HL-60 (cell line): ENCODE measurements at regions not wholly inside any gene's neighbourhood (a gene's known extent, or its start where the extent isn't known, plus 50 kb on each side); places are given as distances from the start of the nearest gene placed in this dataset.

Source experiments
- CTCF ChIP-seq: IDR thresholded peaks from one replicate; pipeline ENCODE4 v1.5.1; 2011; ENCODE audit warnings: low read length, control low read depth, inconsistent platforms; ENCODE audit not compliant: insufficient read depth
- REST ChIP-seq: IDR thresholded peaks from 2 replicates; pipeline ENCODE4 v1.6.1; 2012; ENCODE audit warnings: low read depth; ENCODE audit not compliant: insufficient replicate concordance

GRCh38 chr12:93314177-93314497, 63.6 kb upstream of the NUDT4 start:
- TF ChIP-seq CTCF = no peak
- TF ChIP-seq REST = no peak
